HG02938 (cell line): ENCODE measurements at regions not wholly inside any gene's neighbourhood (a gene's known extent, or its start where the extent isn't known, plus 50 kb on each side); places are given as distances from the start of the nearest gene placed in this dataset.
"Not testable (repeated sequence)": the region's sequence is repeated elsewhere in the genome, so short reads cannot be mapped to it uniquely, and the experiment has no call there.

Source experiments
- ATAC-seq: cut with Tn5 transposase; IDR thresholded peaks from one replicate; pipeline ENCODE4 v1.9.1; 2021; ENCODE audit warnings: mild to moderate bottlenecking, moderate library complexity; ENCODE audit not compliant: unreplicated experiment

DNA sequence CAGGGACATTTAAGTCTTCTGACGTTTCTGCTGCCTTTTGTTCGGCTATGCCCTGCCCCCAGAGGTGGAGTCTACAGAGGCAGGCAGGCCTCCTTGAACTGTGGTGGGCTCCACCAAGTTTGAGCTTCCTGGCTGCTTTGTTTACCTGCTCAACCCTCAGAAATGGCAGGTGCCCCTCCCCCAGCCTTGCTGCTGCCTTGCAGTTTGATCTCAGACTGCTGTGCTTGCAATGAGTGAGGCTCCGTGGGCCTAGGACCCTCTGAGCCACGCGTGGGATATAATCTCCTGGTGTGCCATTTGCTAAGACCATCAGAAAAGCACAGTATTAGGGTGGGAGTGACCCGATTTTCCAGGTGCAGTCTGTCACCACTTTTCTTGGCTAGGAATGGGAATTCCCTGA, 647.3 kb downstream of the CD109 start:
- not testable (repeated sequence) for ATAC-seq

DNA sequence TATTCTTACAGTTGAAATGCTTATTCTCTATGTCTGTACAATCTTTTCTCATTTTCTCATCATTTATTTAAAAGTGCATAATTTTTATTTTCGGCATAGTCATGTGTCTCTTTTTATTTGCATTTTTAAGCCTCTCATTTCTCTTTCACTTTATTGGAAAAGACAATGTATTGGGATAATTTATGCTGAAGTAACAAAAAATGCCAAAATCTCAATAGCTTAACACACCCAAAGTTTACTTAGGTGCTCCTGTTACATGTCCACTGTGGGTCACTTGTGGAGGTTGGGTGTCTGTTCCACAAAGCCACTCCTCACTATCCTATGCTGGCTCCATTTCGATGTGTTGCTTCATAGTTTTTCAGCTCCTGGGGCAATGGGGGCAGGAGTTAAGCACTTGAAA, 638.7 kb downstream of the CD109 start:
- ATAC-seq: no peak

DNA sequence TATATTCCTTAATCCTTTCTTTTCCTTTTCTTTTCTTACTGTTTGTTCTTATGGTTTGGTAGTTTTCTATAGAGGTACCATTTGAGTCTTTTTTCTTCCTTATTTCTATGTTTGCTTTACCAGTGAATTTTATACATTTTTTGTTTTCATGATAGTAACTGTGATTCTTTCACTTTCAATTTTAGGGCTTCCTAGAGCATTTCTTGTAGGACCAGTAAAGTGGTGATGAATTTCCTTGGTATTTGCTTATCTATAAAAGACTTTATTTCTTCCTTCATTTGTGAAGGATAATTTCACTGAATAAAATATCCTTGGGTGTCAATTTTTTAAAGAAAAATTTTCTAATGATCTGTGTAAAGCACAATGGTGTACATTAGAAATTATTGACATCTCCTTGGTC, 637.4 kb downstream of the CD109 start:
- no peak for ATAC-seq

DNA sequence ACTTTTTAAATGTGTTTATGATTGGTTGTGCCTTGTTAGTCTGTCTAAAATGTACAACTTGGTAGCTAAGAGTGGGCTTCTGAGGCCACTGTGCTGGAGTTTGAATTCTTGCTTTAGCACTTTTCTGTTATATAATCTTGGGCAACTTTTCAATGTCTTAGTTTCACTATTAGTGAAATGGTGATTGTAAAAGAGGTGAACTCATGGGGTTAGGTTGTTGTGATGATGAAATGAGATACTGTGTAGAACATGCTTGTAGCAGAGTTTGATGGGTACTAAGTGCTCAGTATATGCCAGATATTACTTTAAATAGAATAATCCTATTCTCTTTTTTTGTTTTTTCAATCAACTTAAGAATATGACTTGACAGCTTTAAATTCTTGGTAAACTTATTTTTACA, 624.7 kb downstream of the CD109 start:
- no peak for ATAC-seq

DNA sequence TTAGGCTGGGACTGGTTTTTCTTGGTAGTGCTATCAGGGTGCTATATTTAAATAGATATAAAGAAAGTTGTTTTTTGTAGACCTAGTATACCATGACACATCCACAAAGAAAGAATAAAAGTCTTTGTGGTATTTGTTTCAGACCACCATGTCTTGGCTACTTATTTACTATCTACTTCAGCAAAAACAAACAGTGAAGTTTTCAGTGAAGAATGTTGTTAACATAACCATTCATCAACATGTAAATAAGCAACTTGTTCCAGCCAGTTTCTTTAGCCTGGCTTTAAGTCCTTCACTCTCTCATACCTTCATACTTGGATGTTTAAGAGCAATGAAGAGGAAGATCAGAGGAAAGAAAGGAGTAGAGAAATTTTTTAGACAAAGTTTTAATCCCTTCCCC, 624.1 kb downstream of the CD109 start:
- no peak for ATAC-seq

DNA sequence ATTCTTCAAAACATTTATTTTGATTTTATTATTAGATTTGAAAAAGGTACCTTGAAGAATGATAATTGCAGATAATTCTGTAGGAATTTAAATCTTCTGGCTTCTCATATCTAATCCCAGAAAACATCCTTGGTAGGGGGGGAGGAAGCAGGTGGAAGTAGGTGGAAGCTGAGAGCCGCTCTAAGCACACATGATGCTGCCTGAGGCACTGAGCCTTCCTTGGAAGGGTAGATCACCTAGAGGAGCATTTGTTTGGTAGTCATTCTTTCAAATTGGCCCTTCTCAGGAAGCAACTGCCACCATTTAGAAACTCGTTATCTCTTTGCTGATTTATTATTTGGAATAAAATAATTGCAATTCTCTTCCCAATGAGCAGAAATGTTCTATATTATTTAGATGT, 623.3 kb downstream of the CD109 start:
- ATAC-seq: no peak

DNA sequence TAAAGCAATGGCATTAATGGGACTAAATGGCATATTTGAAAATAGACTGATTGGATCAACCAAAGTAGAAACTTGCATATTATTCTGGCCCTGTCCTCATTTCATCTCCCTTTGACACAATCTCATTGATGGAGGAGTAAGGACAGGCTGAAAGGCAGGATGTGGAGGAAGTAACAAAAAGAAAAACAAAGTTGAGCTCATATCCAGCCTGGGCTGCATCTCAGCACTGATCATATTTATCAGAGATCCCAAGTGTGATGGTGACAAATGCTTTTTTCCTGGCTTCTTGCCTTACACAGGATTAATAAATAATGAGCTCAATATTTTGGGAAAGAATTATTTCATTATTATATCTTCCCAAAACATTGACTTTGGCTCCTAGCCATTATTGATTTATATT, 622.7 kb downstream of the CD109 start:
- no peak for ATAC-seq

DNA sequence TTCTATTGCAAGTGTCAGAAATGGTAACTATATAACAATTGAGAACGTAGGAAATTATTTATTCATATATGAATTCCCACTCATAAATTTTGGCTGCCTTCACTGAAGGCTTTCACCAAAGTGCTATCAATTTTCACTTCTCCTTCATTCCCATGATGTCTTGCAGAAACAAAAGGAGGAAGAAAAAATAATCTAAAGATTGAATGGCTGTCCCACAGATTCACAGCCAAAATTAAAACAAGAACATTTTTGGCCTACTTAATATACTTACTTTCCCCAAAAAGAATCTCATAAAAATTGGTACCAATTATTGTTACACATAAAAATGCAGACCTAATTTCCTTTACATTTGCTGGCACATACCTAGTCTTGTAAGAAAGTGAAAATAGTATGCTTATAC, 616.1 kb downstream of the CD109 start:
- no peak for ATAC-seq

DNA sequence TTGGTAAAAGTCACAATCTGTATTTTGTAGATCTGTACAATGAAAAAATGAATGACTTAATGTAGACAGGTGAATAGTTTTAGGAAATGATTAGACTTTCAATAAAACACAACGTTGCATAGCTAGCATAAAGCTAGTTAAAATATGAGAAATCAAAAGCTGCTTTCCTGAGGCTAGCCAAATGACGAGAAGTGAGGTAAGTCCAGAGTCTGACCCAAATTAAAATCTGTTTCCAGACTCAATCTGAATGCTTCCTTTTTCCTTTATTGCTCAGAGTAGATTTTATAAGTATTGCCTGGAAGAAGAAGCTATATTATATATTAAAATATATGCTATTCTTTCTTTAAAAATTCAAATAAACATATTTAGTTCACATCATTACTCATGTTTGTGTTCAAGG, 615.4 kb downstream of the CD109 start:
- no peak for ATAC-seq

DNA sequence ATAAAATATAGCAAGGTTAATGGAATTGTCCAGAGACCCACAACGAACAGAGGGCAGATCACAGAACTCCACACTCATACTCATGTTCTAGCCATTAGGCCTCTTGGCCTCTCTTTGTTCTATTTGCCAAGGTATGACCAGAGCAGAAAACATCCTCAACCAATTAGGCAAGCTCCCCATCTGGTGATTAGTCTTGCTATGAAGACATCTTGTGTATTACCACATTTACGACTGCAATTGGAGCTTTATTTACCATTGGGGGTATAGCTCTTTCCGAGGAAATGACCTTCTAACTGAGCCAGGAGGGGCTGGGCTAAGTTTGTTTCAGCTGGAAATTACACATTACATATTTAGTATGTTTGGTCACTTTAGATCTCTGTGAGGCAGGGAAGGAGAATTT, 593.9 kb downstream of the CD109 start:
- no peak for ATAC-seq

DNA sequence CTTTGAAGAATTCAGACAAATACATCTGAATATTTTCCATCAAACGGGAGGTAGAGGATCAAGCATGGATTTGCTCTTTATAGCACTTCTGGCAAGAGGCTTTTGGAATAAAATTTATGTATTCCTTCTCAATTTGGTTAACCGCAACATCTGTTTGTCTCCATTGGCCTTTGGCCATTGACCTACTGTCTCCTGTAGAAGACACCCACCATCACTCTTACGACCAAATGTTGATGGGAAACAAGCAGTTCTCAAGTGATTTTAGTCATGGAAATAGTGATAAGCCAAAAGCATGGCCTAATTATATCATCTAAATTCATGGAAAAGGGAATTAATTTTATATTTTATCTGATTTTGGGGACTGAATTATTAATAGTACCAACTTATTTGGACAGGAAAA, 591.9 kb downstream of the CD109 start:
- ATAC-seq: no peak

DNA sequence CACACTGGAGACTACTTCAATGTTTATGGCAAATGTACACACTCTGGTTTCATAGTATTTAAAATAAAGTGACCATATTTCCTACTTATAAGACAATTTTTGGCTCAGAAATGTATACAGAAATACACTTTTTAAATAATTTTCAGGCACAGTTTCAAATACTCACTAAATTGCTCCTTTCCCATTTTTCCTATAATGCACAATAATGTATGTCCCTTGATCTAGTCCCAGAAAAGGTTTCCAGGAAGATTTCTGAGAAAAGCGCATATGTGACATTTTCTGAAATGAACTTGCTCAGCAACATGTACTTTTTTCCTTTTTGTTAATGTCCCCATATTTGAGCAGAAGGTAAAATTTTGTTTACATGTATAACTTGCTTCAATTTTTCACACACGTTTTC, 591.4 kb downstream of the CD109 start:
- no peak for ATAC-seq

DNA sequence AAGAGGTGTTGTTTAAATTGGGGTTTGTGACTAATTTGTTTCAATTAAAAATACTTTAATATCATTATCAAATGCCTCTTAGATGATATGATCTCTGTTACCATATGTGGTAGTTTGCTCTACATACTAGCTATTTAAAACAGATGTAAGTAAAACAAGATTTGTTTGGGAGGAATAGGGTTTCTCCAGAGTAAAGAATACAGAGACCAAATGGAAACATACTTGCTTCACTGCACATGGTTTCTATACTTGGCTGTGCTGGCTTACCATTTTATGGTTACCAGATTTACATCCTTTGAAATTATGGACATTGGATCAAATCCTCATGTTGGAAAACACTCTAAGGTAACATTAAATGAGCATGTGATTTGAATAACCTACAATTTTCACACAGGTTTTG, 588.3 kb downstream of the CD109 start:
- no peak for ATAC-seq

DNA sequence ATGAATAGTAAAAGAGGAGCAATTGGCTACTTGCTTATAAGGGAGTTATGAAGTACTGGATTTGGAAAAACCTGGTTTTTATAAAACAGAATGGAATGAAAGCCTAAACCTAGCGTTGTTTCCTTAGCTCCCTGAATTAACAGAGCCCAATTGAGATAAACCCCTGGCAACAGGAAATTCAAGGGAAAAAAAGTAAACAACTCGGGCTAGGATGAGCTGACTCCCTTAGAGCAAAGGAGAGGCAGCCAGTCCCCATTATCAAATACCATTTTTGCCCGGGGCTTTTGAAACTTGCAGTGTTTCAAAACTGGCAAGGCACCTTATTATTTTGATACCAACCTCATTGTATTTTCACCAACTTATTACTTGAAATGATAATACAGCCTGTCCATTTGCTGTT, 587.5 kb downstream of the CD109 start:
- ATAC-seq: no peak

DNA sequence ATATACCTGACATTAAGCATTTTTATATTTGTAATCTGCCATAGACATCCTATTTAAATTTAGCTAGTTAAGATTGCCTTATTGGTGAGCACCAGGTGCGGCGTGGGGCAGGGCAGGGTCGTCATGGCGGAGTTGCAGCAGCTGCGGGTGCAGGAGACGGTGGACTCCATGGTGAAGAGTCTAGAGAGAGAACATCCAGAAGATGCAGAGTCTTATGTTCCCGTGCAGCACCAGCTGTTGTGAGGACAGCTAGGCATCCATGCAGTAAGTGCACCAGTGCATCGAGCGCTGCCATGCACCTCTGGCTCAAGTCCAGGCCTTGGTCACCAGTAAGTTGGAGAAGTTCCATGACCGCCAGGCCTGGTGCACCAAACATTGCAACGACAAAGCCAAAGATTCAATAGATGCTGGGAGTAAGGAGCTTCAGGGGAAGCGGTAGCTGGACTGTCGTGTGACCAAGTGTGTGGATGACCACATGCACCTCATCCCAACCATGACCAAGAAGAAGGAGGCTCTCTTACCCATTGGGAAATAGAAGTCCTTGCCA, 586.2 kb downstream of the CD109 start:
- ATAC-seq: no peak

DNA sequence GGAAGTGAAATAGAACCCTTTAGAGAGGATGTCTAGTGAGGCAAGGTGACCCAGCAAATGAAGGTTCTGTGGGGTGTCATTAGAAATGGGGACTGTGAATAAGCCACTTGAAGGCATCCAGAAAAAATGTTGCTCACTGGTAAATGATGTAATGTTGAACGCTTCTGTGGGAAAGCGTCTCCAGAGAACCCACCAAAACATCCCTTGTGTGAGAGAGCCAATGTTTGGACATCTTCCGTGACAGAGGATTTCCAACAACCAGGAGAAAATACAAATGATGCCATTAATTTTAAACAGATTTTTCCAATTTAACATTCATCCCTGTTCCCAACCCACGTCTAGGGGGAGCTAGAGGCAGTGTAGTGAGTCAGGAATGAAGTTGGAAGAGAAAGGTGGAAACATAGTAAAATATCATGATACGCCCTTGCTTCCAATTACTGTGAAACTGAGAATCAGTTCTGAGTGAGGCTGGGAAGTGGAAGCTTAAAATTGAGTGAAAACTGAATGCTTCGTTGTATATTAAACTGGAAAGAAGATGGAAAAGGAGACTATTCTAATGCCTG, 584.2 kb downstream of the CD109 start:
- ATAC-seq: no peak

DNA sequence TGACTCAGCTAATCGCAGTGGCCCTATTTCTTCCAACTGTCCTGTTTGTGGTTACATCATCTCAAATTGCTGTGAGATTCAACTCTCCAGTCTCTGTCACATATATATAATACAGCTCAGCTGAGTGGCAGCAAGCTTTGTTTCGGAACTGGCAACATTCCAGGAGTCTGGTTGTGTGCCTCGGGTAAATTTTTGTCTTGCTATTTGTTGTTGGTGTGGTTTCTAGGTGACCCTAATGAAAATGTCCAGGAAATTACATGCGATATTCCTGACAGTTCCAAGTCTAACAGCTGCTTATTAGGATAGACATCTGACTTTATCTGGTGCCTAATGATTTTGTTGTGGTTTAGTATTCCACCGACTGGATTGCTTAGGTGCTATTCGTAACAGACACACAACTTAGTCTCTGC, 581.8 kb downstream of the CD109 start:
- ATAC-seq: no peak

DNA sequence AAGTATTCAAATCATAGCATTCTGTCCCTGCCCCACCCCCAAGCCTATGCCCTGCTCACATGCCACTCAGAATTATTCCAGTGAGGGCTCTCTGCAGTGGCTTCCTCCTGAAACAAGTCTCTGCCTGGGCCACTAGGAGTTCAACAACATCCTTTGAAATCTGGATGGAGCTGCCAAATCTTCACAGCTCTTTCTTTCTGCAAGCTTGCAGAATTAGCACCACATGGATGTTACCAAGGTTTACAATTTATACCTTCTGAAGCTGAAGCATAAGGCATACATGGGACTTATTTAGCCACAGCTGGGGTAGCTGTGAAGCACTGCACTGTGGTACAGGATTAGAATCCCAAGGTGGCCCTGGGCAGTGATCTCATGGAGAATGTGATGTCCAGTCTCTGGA, 577.5 kb downstream of the CD109 start:
- ATAC-seq: no peak

DNA sequence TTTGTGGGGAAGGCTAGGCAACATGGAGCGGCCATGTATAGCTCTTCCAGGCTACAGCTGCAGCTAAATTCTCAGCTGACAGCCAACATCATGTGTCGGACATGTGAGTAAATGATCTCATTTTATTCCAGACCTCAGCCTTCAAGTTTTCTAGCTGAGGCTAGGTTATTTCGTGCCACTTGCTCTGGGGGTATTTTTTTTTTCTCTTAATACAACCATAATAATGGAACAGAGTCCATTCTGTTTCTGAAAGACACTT, 573.5 kb downstream of the CD109 start:
- ATAC-seq: no peak

DNA sequence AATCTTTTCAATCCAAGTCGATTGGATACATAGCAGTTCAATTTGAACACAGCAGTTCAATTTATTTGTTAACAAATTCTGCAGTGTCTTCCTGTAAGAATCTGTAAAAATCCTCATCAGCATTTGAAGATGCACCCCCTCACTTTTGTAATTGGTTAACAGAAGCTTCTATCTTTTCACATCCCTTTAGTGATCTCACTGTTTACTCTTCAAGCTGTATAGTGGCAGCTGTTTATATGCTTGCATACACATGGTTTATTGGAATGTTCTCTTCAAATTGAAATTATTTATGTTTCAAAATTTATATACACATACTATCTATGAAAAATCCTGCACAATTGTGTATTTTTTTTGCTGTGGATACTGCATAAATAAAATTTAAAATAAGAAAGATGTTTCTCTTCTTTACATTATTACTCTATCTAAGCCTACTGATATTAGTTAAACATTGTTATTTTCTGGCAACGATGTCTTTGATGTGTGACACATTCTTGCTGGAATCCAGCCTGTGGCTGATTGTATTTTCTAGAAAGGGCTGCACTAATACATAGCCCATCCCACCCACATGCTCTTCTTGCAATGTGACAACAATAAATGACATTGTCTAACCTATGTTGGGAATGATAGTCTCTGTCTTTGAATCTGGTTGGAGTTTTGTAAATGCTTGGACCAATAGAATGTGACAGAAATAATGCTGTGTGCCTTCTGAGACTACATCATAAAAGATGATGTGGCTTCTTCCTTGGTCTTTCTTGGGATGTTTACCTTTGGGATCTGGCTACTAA, 573.0 kb downstream of the CD109 start:
- ATAC-seq: no peak

DNA sequence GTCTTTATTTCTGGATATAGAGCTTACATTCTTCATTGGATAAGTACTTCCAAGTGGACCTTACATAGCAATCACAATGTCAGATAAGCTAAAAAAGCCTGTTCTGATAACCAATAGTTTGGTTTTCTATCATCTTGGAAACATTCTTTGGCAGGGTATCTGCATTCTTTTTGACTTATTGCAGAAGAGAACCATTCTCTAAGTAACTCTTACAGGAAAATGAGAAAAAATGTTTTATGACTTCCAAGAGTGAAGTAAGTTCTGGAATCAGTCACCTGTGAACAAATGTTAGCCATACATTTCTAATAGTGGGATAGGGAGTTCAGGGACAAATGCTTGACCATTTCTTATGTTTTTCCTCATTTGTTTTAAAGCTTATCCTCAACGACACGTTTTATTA, 564.0 kb downstream of the CD109 start:
- ATAC-seq: no peak

DNA sequence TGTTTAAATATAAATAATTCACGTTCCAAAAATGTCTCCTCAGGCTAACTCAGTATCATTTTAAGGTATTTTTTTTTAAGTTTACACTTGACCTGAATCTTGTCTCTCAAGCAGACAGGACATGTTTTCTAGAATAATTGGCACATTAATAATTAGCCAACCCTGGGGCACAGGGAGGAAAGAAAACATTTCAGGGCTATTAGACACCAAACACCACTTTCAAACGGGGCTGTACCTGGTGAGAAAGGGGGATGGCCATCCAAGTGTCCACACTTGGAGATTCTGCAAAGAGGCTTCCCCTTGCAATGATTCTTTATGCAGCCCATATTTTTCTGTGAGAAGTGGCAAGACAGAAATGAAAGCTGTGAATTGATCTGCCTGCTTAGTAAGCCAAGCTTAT, 560.8 kb downstream of the CD109 start:
- ATAC-seq: no peak

DNA sequence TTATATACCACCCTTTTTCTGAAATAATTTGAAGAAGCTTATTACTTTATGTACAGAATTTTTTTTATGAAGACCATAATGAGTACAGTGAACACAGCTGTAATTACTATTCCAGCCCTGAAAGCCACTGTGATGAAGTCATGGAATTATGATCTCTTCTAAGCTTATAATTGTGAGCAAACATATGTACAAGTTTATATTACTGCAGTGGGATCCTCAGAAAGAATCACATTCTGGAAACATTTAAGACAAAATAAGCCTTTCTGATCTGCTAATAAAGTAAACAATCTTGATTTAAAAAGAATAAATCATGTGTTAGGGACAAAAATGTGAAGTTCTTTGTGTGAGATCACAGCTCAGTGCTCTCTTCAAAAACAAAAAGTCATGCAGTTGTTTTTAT, 560.4 kb downstream of the CD109 start:
- ATAC-seq: no peak
